ENCODE measurements at regions not wholly inside any gene's neighbourhood (a gene's known extent, or its start where the extent isn't known, plus 50 kb on each side); places are given as distances from the start of the nearest gene placed in this dataset.

GRCh38 chr12:16492820-16493797 is 112.9 kb downstream of the LMO3 start:
- no peak overlapping the region for H3K23ac ChIP-seq (ENCODE audit: insufficient read length, low read depth, low read length)
- no peaks in the 10 kb centered on the region for H3K36me3 Mint-ChIP-seq (ENCODE audit: insufficient read depth in 1 of 3, low read depth in 3 of 3)
- H2BK20ac ChIP-seq (ENCODE audit: low read depth, low read length, poor library complexity, severe bottlenecking): no peak overlapping the region
- H4K20me1 ChIP-seq (ENCODE audit: control insufficient read depth, insufficient read depth, insufficient read length): no peaks in the 10 kb centered on the region
- H3K14ac ChIP-seq (ENCODE audit: insufficient read depth, low read length): no peak overlapping the region
- H2BK120ac ChIP-seq (ENCODE audit: low read depth, low read length, poor library complexity, severe bottlenecking): no peak overlapping the region
- no peaks in the 10 kb centered on the region for H3K79me1 ChIP-seq (ENCODE audit: insufficient read depth, low read depth, low read length, poor library complexity, severe bottlenecking)
- no peak overlapping the region for H2AK5ac ChIP-seq (ENCODE audit: insufficient read length, low read length)
- H3K23me2 ChIP-seq (ENCODE audit: insufficient read length, low read depth, low read length, poor library complexity, severe bottlenecking): no peaks in the 10 kb centered on the region
- no peaks in the 10 kb centered on the region for H3K9me3 Mint-ChIP-seq
- H4K5ac ChIP-seq (ENCODE audit: insufficient read length, low read depth, low read length): no peak overlapping the region
- no peaks in the 10 kb centered on the region for H3K9me3 ChIP-seq (ENCODE audit: control insufficient read depth, low read depth, low read length)
- H3K4me3 Mint-ChIP-seq: no peak overlapping the region
- H3K4me1 ChIP-seq (ENCODE audit: insufficient read depth, low read length): no peaks in the 10 kb centered on the region
- no peak overlapping the region for H2AFZ ChIP-seq (ENCODE audit: low read length)
- WGBS (ENCODE audit: extremely low coverage, insufficient read length, low lambda C conversion rate): no CpG with 5 or more reads among the region's 4 CpGs
- H3K79me2 ChIP-seq (ENCODE audit: insufficient read depth, low read length): no peaks in the 10 kb centered on the region
- no peak overlapping the region for H2BK5ac ChIP-seq (ENCODE audit: insufficient read length, low read length)
- no peak overlapping the region for H3K56ac ChIP-seq (ENCODE audit: insufficient read length, low read depth, low read length)
- H4K8ac ChIP-seq (replicated peaks; ENCODE audit: insufficient read length, low read depth, low read length): no peak overlapping the region
- no peak for TF ChIP-seq CTCF (conservative IDR thresholded peaks at IDR 0.05)
- H3K27me3 Mint-ChIP-seq (ENCODE audit: low read depth): no peaks in the 10 kb centered on the region
- no peaks in the 10 kb centered on the region for H3K4me1 Mint-ChIP-seq
- no peak overlapping the region for H2BK12ac ChIP-seq (ENCODE audit: insufficient read length, low read depth, low read length)
- no peak for DNase-seq
- no peak overlapping the region for H3K27ac Mint-ChIP-seq
- no peak overlapping the region for H3K18ac ChIP-seq (ENCODE audit: insufficient read length, low read depth, low read length)
- H3K27me3 ChIP-seq (ENCODE audit: insufficient read depth, low read length): no peaks in the 10 kb centered on the region
- no peak overlapping the region for H2BK15ac ChIP-seq (ENCODE audit: low read depth, low read length)
- no peak overlapping the region for H3K9ac ChIP-seq (ENCODE audit: extremely low read depth, insufficient read length, low read length)
- H3K27ac ChIP-seq (ENCODE audit: insufficient read length, low read depth, low read length): no peak overlapping the region
- H4K91ac ChIP-seq (ENCODE audit: insufficient read length, low read depth, low read length): no peak overlapping the region
- no peak overlapping the region for H3K4ac ChIP-seq (ENCODE audit: low read depth, low read length)
- no peak overlapping the region for H3T11ph ChIP-seq (ENCODE audit: low read length)
- no peak overlapping the region for H3K4me2 ChIP-seq (ENCODE audit: insufficient read depth, insufficient read length, low read length)
